Activated CD8-positive, alpha-beta memory T cell treated with anti-CD3 and anti-CD28 coated beads, Interleukin-2, amount 10 ng/mL, durations not matched to agents 7 days and 5 days (primary cell): ENCODE measurements at regions not wholly inside any gene's neighbourhood (a gene's known extent, or its start where the extent isn't known, plus 50 kb on each side); places are given as distances from the start of the nearest gene placed in this dataset.
"Not testable (repeated sequence)": the region's sequence is repeated elsewhere in the genome, so short reads cannot be mapped to it uniquely, and the experiment has no call there.

Experiments used
- ATAC-seq: fragments of 150-1000 bp; cut with Tn5 transposase; one replicate; pipeline ENCODE4 v1.10.0; 2021; ENCODE audit warnings: moderate library complexity
- CTCF ChIA-PET: fragments of 350-600 bp; sonication (Branson Sonifier 250); formaldehyde crosslinking; loops from one replicate; lab custom pipeline; 2021; ENCODE audit warnings: antibody characterized with exemption; lab: Charles Lee
- DNase-seq: peaks from one replicate; pipeline ENCODE4 v3.0.0-alpha.2; 2020
- H3K27ac Mint-ChIP-seq: one replicate; pipeline ENCODE4 v1.8.0; 2021; ENCODE audit warnings: mild to moderate bottlenecking, mixed read lengths
- H3K27me3 Mint-ChIP-seq: one replicate; pipeline ENCODE4 v1.8.0; 2021; ENCODE audit warnings: mixed read lengths
- H3K36me3 Mint-ChIP-seq: one replicate; pipeline ENCODE4 v1.8.0; 2021; ENCODE audit warnings: mild to moderate bottlenecking, mixed read lengths
- H3K4me1 Mint-ChIP-seq: one replicate; pipeline ENCODE4 v1.8.0; 2021; ENCODE audit warnings: mixed read lengths
- H3K4me3 Mint-ChIP-seq: one replicate; pipeline ENCODE4 v1.8.0; 2021; ENCODE audit warnings: mild to moderate bottlenecking, moderate library complexity, mixed read lengths
- H3K9me3 Mint-ChIP-seq: one replicate; pipeline ENCODE4 v1.8.0; 2022; ENCODE audit warnings: low read depth, mixed read lengths

- Mint-ChIP-seq H3K27me3 (peaks cover 19% of the 10 kb centered on the region), H3K4me3 (no peak overlapping the region), H3K9me3 (no peaks in the 10 kb centered on the region), H3K4me1 (no peaks in the 10 kb centered on the region), H3K27ac (no peak overlapping the region), H3K36me3 (no peaks in the 10 kb centered on the region)
- ATAC-seq (no peak), DNase-seq (peak; percentile 12)
- CTCF ChIA-PET = no interaction called here
These were observed 114.8 kb downstream of the FGF18 start for GRCh38 chr5:171534043-171534895.

- Mint-ChIP-seq H3K36me3 (no peaks in the 10 kb centered on the region), H3K4me3 (no peak overlapping the region), H3K9me3 (no peaks in the 10 kb centered on the region), H3K27me3 (peaks cover 19% of the 10 kb centered on the region), H3K27ac (no peak overlapping the region), H3K4me1 (no peaks in the 10 kb centered on the region)
- no peak for ATAC-seq
- no peak for DNase-seq
- CTCF ChIA-PET = interaction anchor here (0.5 to 0.6 kb wide), 2 partner anchors 264 to 768 kb away, joined by 3 read pairs; no protein-coding TSS in a partner anchor
These were observed 115.7 kb downstream of the FGF18 start for GRCh38 chr5:171535162-171535561.

GRCh38 chr5:171537070-171537849 is 117.8 kb downstream of the FGF18 start:
- no peak overlapping the region for H3K4me3 Mint-ChIP-seq
- CTCF ChIA-PET = no interaction called here
- H3K36me3 Mint-ChIP-seq = no peaks in the 10 kb centered on the region
- H3K27ac Mint-ChIP-seq = no peak overlapping the region
- peaks cover 15% of the 10 kb centered on the region for H3K27me3 Mint-ChIP-seq
- no peaks in the 10 kb centered on the region for H3K9me3 Mint-ChIP-seq
- DNase-seq (no peak), ATAC-seq (no peak)
- H3K4me1 Mint-ChIP-seq = no peaks in the 10 kb centered on the region

GRCh38 chr5:171537923-171538537 is 118.6 kb downstream of the FGF18 start:
- H3K4me3 Mint-ChIP-seq = no peak overlapping the region
- H3K9me3 Mint-ChIP-seq = no peaks in the 10 kb centered on the region
- no peaks in the 10 kb centered on the region for H3K36me3 Mint-ChIP-seq
- DNase-seq (no peak), ATAC-seq (no peak)
- H3K4me1 Mint-ChIP-seq = no peaks in the 10 kb centered on the region
- no peak overlapping the region for H3K27ac Mint-ChIP-seq
- peaks cover 12% of the 10 kb centered on the region for H3K27me3 Mint-ChIP-seq
- CTCF ChIA-PET = no interaction called here

- CTCF ChIA-PET = no interaction called here
- ATAC-seq = no peak
- no peak for DNase-seq
- Mint-ChIP-seq H3K27ac (no peak overlapping the region), H3K9me3 (no peaks in the 10 kb centered on the region), H3K4me1 (no peaks in the 10 kb centered on the region), H3K4me3 (no peak overlapping the region), H3K27me3 (peaks cover 9% of the 10 kb centered on the region), H3K36me3 (no peaks in the 10 kb centered on the region)
These were observed 119.2 kb downstream of the FGF18 start for GRCh38 chr5:171538681-171539080.

- no peak overlapping the region for H3K27ac Mint-ChIP-seq
- peaks cover 3% of the 10 kb centered on the region for H3K27me3 Mint-ChIP-seq
- CTCF ChIA-PET = no interaction called here
- H3K4me1 Mint-ChIP-seq = no peaks in the 10 kb centered on the region
- ATAC-seq (no peak), DNase-seq (no peak)
- no peaks in the 10 kb centered on the region for H3K9me3 Mint-ChIP-seq
- H3K4me3 Mint-ChIP-seq = no peak overlapping the region
- no peaks in the 10 kb centered on the region for H3K36me3 Mint-ChIP-seq
These were observed 121.4 kb downstream of the FGF18 start for GRCh38 chr5:171540865-171541264.

GRCh38 chr5:171541341-171541776 is 121.9 kb downstream of the FGF18 start:
- H3K4me3 Mint-ChIP-seq = no peak overlapping the region
- H3K4me1 Mint-ChIP-seq = no peaks in the 10 kb centered on the region
- no peaks in the 10 kb centered on the region for H3K27me3 Mint-ChIP-seq
- no peaks in the 10 kb centered on the region for H3K36me3 Mint-ChIP-seq
- no peaks in the 10 kb centered on the region for H3K9me3 Mint-ChIP-seq
- no peak overlapping the region for H3K27ac Mint-ChIP-seq
- CTCF ChIA-PET = no interaction called here
- DNase-seq (no peak), ATAC-seq (no peak)

GRCh38 chr5:171542525-171543140 is 123.2 kb downstream of the FGF18 start:
- DNase-seq (no peak), ATAC-seq (no peak)
- Mint-ChIP-seq H3K27me3 (no peaks in the 10 kb centered on the region), H3K4me3 (no peak overlapping the region), H3K27ac (no peak overlapping the region), H3K4me1 (no peaks in the 10 kb centered on the region), H3K9me3 (no peaks in the 10 kb centered on the region), H3K36me3 (no peaks in the 10 kb centered on the region)
- CTCF ChIA-PET = no interaction called here

GRCh38 chr5:171543148-171543815 is 123.8 kb downstream of the FGF18 start:
- H3K36me3 Mint-ChIP-seq = no peaks in the 10 kb centered on the region
- DNase-seq (no peak), ATAC-seq (no peak)
- H3K27me3 Mint-ChIP-seq = peaks cover 3% of the 10 kb centered on the region
- H3K9me3 Mint-ChIP-seq = no peaks in the 10 kb centered on the region
- no peak overlapping the region for H3K4me3 Mint-ChIP-seq
- CTCF ChIA-PET = no interaction called here
- H3K4me1 Mint-ChIP-seq = no peaks in the 10 kb centered on the region
- no peak overlapping the region for H3K27ac Mint-ChIP-seq

- Mint-ChIP-seq H3K4me1 (no peaks in the 10 kb centered on the region), H3K9me3 (no peaks in the 10 kb centered on the region), H3K27ac (no peak overlapping the region), H3K36me3 (no peaks in the 10 kb centered on the region), H3K27me3 (peaks cover 17% of the 10 kb centered on the region), H3K4me3 (no peak overlapping the region)
- CTCF ChIA-PET = no interaction called here
- ATAC-seq (no peak), DNase-seq (no peak)
These were observed 125.7 kb downstream of the FGF18 start for GRCh38 chr5:171544913-171545765.

GRCh38 chr5:171549274-171549673 is 129.8 kb downstream of the FGF18 start:
- no peaks in the 10 kb centered on the region for H3K4me1 Mint-ChIP-seq
- H3K36me3 Mint-ChIP-seq = no peaks in the 10 kb centered on the region
- H3K4me3 Mint-ChIP-seq = no peak overlapping the region

GRCh38 chr5:171553817-171554216 is 134.4 kb downstream of the FGF18 start:
- ATAC-seq, H3K36me3 Mint-ChIP-seq, H3K9me3 Mint-ChIP-seq, CTCF ChIA-PET, H3K4me3 Mint-ChIP-seq, H3K4me1 Mint-ChIP-seq, H3K27ac Mint-ChIP-seq, DNase-seq: not testable (repeated sequence)
- peaks cover 16% of the 10 kb centered on the region for H3K27me3 Mint-ChIP-seq

More at GRCh38 chr5:171549274-171549673, 129.8 kb downstream of the FGF18 start:
- DNase-seq (no peak), ATAC-seq (no peak)
- Mint-ChIP-seq H3K27me3 (peaks cover 17% of the 10 kb centered on the region), H3K27ac (no peak overlapping the region), H3K9me3 (no peaks in the 10 kb centered on the region)
- CTCF ChIA-PET = interaction anchor here (0.6 kb wide), 1 partner anchor 16 kb away, joined by 3 read pairs; no protein-coding TSS in a partner anchor
